ENCODE measurements at regions not wholly inside any gene's neighbourhood (a gene's known extent, or its start where the extent isn't known, plus 50 kb on each side); places are given as distances from the start of the nearest gene placed in this dataset.

DNA sequence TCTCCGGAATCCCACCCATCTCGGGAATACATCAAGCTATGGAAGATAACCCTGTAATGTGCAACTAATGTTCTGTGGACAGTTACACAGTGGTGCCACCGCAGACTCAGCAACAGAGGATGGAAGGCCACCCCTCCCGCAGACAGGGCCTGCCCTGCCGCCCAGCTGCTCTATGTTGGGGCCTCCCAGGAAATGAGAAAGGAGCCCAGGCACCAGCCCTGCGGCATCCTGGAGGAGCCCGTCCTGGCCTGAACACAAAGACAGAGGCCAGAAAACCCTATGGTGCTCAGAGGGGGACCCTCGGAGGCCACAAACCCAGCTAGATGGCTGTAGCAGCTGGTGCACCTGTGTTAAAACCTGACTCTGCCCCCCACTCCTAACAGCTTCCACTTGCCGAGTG is 216.1 kb upstream of the RPL38 start:
- TF ChIP-seq, protein P1, sequence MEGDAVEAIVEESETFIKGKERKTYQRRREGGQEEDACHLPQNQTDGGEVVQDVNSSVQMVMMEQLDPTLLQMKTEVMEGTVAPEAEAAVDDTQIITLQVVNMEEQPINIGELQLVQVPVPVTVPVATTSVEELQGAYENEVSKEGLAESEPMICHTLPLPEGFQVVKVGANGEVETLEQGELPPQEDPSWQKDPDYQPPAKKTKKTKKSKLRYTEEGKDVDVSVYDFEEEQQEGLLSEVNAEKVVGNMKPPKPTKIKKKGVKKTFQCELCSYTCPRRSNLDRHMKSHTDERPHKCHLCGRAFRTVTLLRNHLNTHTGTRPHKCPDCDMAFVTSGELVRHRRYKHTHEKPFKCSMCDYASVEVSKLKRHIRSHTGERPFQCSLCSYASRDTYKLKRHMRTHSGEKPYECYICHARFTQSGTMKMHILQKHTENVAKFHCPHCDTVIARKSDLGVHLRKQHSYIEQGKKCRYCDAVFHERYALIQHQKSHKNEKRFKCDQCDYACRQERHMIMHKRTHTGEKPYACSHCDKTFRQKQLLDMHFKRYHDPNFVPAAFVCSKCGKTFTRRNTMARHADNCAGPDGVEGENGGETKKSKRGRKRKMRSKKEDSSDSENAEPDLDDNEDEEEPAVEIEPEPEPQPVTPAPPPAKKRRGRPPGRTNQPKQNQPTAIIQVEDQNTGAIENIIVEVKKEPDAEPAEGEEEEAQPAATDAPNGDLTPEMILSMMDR (IDR thresholded peaks at IDR 0.05): no peak
- no peak for TF ChIP-seq POLR2A (IDR thresholded peaks at IDR 0.05)
